ENCODE measurements at regions not wholly inside any gene's neighbourhood (a gene's known extent, or its start where the extent isn't known, plus 50 kb on each side); places are given as distances from the start of the nearest gene placed in this dataset.

GRCh38 chr3:29169451-29169850 is 111.4 kb upstream of the RBMS3 start (continued):
- TF ChIP-seq ZNF687 (IDR thresholded peaks at IDR 0.05): no peak
- no peak for TF ChIP-seq NRF1 (conservative IDR thresholded peaks at IDR 0.05; ENCODE audit: low read depth, low read length)
- no peak for TF ChIP-seq MLLT1 (IDR thresholded peaks at IDR 0.05)
- no peak for TF ChIP-seq MXI1 (IDR thresholded peaks at IDR 0.05; ENCODE audit: low read depth, low read length)

GRCh38 chr3:29171043-29171990 is 109.6 kb upstream of the RBMS3 start:
- no peak overlapping the region for H3K27ac ChIP-seq (ENCODE audit: control insufficient read depth, insufficient read depth)
- no peak for FAIRE-seq
- ATAC-seq: no peak; the same call in 1 of the 3 replicates
- no peak overlapping the region for H3K9ac ChIP-seq (ENCODE audit: control insufficient read depth, insufficient read depth, low read length)
- BruUV-seq (replicated peaks): no TSS peak
- no peaks in the 10 kb centered on the region for H3K9me3 ChIP-seq (replicated peaks; ENCODE audit: control insufficient read depth, insufficient read depth, low read length)
- H3K4me3 ChIP-seq: no peak overlapping the region
- no peak overlapping the region for H3K4me2 ChIP-seq (ENCODE audit: control insufficient read depth, insufficient read depth)
- ChIA-PET SMC1A (ENCODE audit: uncharacterized antibody, unreplicated experiment) (interaction anchor here (1.2 to 3.1 kb wide), 2 partner anchors 19 to 322 kb away, joined by 3 to 9 read pairs; no protein-coding TSS in a partner anchor), CTCF (interaction anchor here (0.9 kb wide), 1 partner anchor 96 kb away, joined by 3 read pairs; no protein-coding TSS in a partner anchor), RAD21 (ENCODE audit: unreplicated experiment) (interaction anchor here (0.6 kb wide), 1 partner anchor 160 kb away, joined by 3 read pairs; no protein-coding TSS in a partner anchor), POLR2A (interaction anchor here (0.9 kb wide), 1 partner anchor 386 kb away, joined by 3 read pairs; no protein-coding TSS in a partner anchor)
- in situ Hi-C loops (cut with MboI): no loop called here
- H4K20me1 ChIP-seq (ENCODE audit: control insufficient read depth, insufficient read depth): no peaks in the 10 kb centered on the region
- no peak overlapping the region for H2AFZ ChIP-seq (ENCODE audit: control insufficient read depth, low read depth, low read length)
- H3K27me3 ChIP-seq (replicated peaks in 1 of 2; ENCODE audit: control insufficient read depth in 2 of 2, insufficient read depth in 2 of 2, low read length in 1 of 2): no peaks in the 10 kb centered on the region
- H3K36me3 ChIP-seq (ENCODE audit: control insufficient read depth in 2 of 2, insufficient read depth in 2 of 2, low read length in 1 of 2): no peaks in the 10 kb centered on the region
- 8% methylated on average over 6 of the region's 6 CpGs for WGBS (ENCODE audit: insufficient coverage, insufficient replicate concordance, low lambda C conversion rate, missing lambda C conversion rate)
- H3K4me1 ChIP-seq (ENCODE audit: control insufficient read depth, insufficient read depth, low read length): no peaks in the 10 kb centered on the region
- intact Hi-C loops (cut with micrococcal nuclease; ENCODE audit: unreplicated experiment): no loop called here
- H3K79me2 ChIP-seq (ENCODE audit: control insufficient read depth, insufficient read depth, low read length): no peaks in the 10 kb centered on the region
- no peak for DNase-seq (ENCODE audit: low read depth, low spot score)
- TF ChIP-seq E4F1 (IDR thresholded peaks at IDR 0.05; ENCODE audit: borderline replicate concordance, partially characterized antibody) (no peak), CEBPZ (IDR thresholded peaks at IDR 0.05; ENCODE audit: low read depth, low read length) (no peak), NR2C2 (IDR thresholded peaks at IDR 0.05; ENCODE audit: borderline replicate concordance, control insufficient read depth, insufficient read length, low read depth) (no peak), CREB1 (IDR thresholded peaks at IDR 0.05; ENCODE audit: low read depth) (no peak)

Measured in GM12878 (cell line).